Hepatocyte (in vitro differentiated cells): ENCODE measurements at regions not wholly inside any gene's neighbourhood (a gene's known extent, or its start where the extent isn't known, plus 50 kb on each side); places are given as distances from the start of the nearest gene placed in this dataset.

Experiments used
- CTCF ChIP-seq: fragments of 200-600 bp; sonication (generic); IDR thresholded peaks from 2 replicates; pipeline ENCODE4 v1.5.1; 2016; ENCODE audit warnings: antibody characterized with exemption, mild to moderate bottlenecking; ENCODE audit not compliant: poor library complexity
- EZH2phosphoT487 ChIP-seq: fragments of 200-600 bp; sonication (generic); IDR thresholded peaks from one replicate; pipeline ENCODE4 v1.6.1; 2018; ENCODE audit warnings: antibody characterized with exemption, mild to moderate bottlenecking, low read depth, moderate library complexity; ENCODE audit not compliant: unreplicated experiment, severe bottlenecking

- TF ChIP-seq CTCF (no peak), EZH2phosphoT487 (no peak)
Measured at GRCh38 chr22:44604455-44604854, 97.5 kb upstream of the PRR5 start.
